Activated CD8-positive, alpha-beta memory T cell treated with anti-CD3 and anti-CD28 coated beads, Interleukin-2, amount 50 U/mL, for 4 hours (primary cell): ENCODE measurements at regions not wholly inside any gene's neighbourhood (a gene's known extent, or its start where the extent isn't known, plus 50 kb on each side); places are given as distances from the start of the nearest gene placed in this dataset.

ENCODE experiments used
- DNase-seq: peaks from one replicate; pipeline ENCODE4 v3.0.0-alpha.2; 2020

- DNase-seq: no peak
Observed at GRCh38 chr5:89280103-89281037, 397.4 kb upstream of the MEF2C start.

GRCh38 chr5:89279391-89280036, 396.5 kb upstream of the MEF2C start:
- no peak for DNase-seq

- no peak for DNase-seq
Observed at GRCh38 chr5:89277816-89278215, 394.8 kb upstream of the MEF2C start.

GRCh38 chr5:89276566-89277305, 393.8 kb upstream of the MEF2C start:
- no peak for DNase-seq

GRCh38 chr5:89275066-89275855, 392.3 kb upstream of the MEF2C start:
- no peak for DNase-seq

GRCh38 chr5:89273289-89273688, 390.3 kb upstream of the MEF2C start:
- no peak for DNase-seq

- DNase-seq: no peak
Observed at GRCh38 chr5:89270901-89271300, 387.9 kb upstream of the MEF2C start.

GRCh38 chr5:89269721-89270120, 386.7 kb upstream of the MEF2C start:
- no peak for DNase-seq

- no peak for DNase-seq
Observed at GRCh38 chr5:89268460-89268859, 385.5 kb upstream of the MEF2C start.

GRCh38 chr5:89267788-89268187, 384.8 kb upstream of the MEF2C start:
- DNase-seq: no peak

- no peak for DNase-seq
Observed at GRCh38 chr5:89265511-89266179, 382.7 kb upstream of the MEF2C start.

GRCh38 chr5:89263846-89264245, 380.9 kb upstream of the MEF2C start:
- DNase-seq: no peak

GRCh38 chr5:89262030-89262429, 379.0 kb upstream of the MEF2C start:
- DNase-seq: no peak

- no peak for DNase-seq
Observed at GRCh38 chr5:89260254-89260653, 377.3 kb upstream of the MEF2C start.

GRCh38 chr5:89255845-89256463, 373.0 kb upstream of the MEF2C start:
- DNase-seq: no peak

GRCh38 chr5:89253666-89254352, 370.8 kb upstream of the MEF2C start:
- no peak for DNase-seq

- DNase-seq: no peak
Observed at GRCh38 chr5:89246864-89247263, 363.9 kb upstream of the MEF2C start.

- no peak for DNase-seq
Observed at GRCh38 chr5:89246252-89246651, 363.3 kb upstream of the MEF2C start.

GRCh38 chr5:89243611-89244010, 360.6 kb upstream of the MEF2C start:
- no peak for DNase-seq

- DNase-seq: no peak
Observed at GRCh38 chr5:89241186-89241585, 358.2 kb upstream of the MEF2C start.

GRCh38 chr5:89236900-89237299, 353.9 kb upstream of the MEF2C start:
- DNase-seq: no peak
